A673 (cell line): ENCODE measurements at regions not wholly inside any gene's neighbourhood (a gene's known extent, or its start where the extent isn't known, plus 50 kb on each side); places are given as distances from the start of the nearest gene placed in this dataset.

Source experiments
- BruUV-seq: library from RNA; stranded (reverse); fragments of 400-500 nt; replicated peaks from 2 replicates; lab custom pipeline; 2021; lab: Mats Ljungman, UMichigan
- CTCF ChIA-PET: fragments of 300-600 bp; sonication (Branson Sonifier 250); formaldehyde crosslinking; loops from one replicate; lab custom pipeline; 2022; ENCODE audit warnings: antibody characterized with exemption; lab: Charles Lee
- POLR2A ChIA-PET: fragments of 300-600 bp; sonication (Branson Sonifier 250); formaldehyde crosslinking; loops from one replicate; lab custom pipeline; 2022; ENCODE audit warnings: antibody characterized with exemption; ENCODE audit not compliant: low non-redundant PET; lab: Charles Lee
- DNase-seq: peaks from one replicate; pipeline ENCODE4 v3.0.0-alpha.2; 2015; ENCODE audit warnings: low spot score
- H3K27ac ChIP-seq: fragments of 200-600 bp; sonication (generic); 2 replicates; pipeline ENCODE4 v1.5.1; 2016; ENCODE audit warnings: mixed run types, low read depth, mild to moderate bottlenecking, mixed read lengths, antibody characterized with exemption, low read length; ENCODE audit not compliant: poor library complexity, severe bottlenecking
- H3K27me3 ChIP-seq: fragments of 200-600 bp; sonication (generic); replicated peaks from 2 replicates; pipeline ENCODE4 v1.6.1; 2017; ENCODE audit warnings: mixed run types, low read depth, mild to moderate bottlenecking, mixed read lengths, antibody characterized with exemption, low read length; ENCODE audit not compliant: insufficient read depth, poor library complexity
- H3K36me3 ChIP-seq: fragments of 200-600 bp; sonication (generic); 2 replicates; pipeline ENCODE4 v1.6.1; 2016; ENCODE audit warnings: mixed run types, mild to moderate bottlenecking, mixed read lengths, antibody characterized with exemption, low read length; ENCODE audit not compliant: insufficient read depth, poor library complexity, severe bottlenecking
- H3K4me1 ChIP-seq: fragments of 200-600 bp; sonication (generic); 2 replicates; pipeline ENCODE4 v1.6.1; 2017; ENCODE audit warnings: mixed run types, mild to moderate bottlenecking, mixed read lengths, antibody characterized with exemption, low read length; ENCODE audit not compliant: insufficient read depth, poor library complexity, severe bottlenecking
- H3K4me3 ChIP-seq: fragments of 200-600 bp; sonication (generic); 2 replicates; pipeline ENCODE4 v1.5.1; 2016; ENCODE audit warnings: low read depth, mixed run types, mild to moderate bottlenecking, mixed read lengths, low read length; ENCODE audit not compliant: poor library complexity, severe bottlenecking
- H3K9me3 ChIP-seq: fragments of 200-600 bp; sonication (generic); 2 replicates; pipeline ENCODE4 v1.6.1; 2016; ENCODE audit warnings: mixed run types, low read depth, mild to moderate bottlenecking, mixed read lengths, antibody characterized with exemption, low read length; ENCODE audit not compliant: poor library complexity, severe bottlenecking
- EZH2 ChIP-seq: fragments of 200-600 bp; sonication (generic); IDR thresholded peaks from 2 replicates; pipeline ENCODE4 v1.6.1; 2017; ENCODE audit warnings: borderline replicate concordance, low read depth, mild to moderate bottlenecking, mixed read lengths, antibody characterized with exemption, low read length; ENCODE audit not compliant: poor library complexity, severe bottlenecking
- intact Hi-C: fragments of 100-400 bp; cut with micrococcal nuclease; formaldehyde crosslinking; loops from one replicate; pipeline ENCODE4 v1.10.0; 2022; ENCODE audit not compliant: unreplicated experiment
- TF ChIP-seq, protein P1 (sequence below): fragments of 300-800, 200-600 bp; sonication (generic); conservative IDR thresholded peaks from 2 replicates; pipeline ENCODE4 v1.5.1; 2017; ENCODE audit warnings: low read depth, mild to moderate bottlenecking, antibody characterized with exemption, low read length, moderate library complexity, mixed read lengths

DNA sequence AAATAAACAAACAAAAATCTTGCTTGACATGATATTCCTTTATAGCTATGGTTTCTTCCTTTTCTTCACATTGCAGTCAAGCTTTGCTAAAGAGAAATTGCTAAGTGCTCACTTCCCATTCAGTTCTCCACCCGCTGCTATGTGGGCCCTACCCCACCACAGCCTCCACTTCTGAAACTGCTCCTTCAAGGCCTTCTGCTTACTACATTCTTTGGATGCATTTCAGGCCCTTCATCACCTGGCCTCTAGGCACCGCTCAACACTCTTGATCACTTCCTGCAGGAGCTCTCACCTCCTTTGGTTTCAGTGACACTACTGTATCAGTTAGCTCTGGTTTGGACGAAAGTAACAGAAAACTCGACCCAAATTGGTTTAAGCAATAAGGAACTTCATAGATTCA, 72.4 kb downstream of the KLF5 start:
- POLR2A ChIA-PET, result no interaction called here
- TF ChIP-seq EZH2, result no peak
- TF ChIP-seq, protein P1, sequence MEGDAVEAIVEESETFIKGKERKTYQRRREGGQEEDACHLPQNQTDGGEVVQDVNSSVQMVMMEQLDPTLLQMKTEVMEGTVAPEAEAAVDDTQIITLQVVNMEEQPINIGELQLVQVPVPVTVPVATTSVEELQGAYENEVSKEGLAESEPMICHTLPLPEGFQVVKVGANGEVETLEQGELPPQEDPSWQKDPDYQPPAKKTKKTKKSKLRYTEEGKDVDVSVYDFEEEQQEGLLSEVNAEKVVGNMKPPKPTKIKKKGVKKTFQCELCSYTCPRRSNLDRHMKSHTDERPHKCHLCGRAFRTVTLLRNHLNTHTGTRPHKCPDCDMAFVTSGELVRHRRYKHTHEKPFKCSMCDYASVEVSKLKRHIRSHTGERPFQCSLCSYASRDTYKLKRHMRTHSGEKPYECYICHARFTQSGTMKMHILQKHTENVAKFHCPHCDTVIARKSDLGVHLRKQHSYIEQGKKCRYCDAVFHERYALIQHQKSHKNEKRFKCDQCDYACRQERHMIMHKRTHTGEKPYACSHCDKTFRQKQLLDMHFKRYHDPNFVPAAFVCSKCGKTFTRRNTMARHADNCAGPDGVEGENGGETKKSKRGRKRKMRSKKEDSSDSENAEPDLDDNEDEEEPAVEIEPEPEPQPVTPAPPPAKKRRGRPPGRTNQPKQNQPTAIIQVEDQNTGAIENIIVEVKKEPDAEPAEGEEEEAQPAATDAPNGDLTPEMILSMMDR, result no peak
- no TSS peak for BruUV-seq
- H3K27me3 ChIP-seq, result no peaks in the 10 kb centered on the region
- intact Hi-C loops, result no loop called here
- H3K4me1 ChIP-seq, result no peaks in the 10 kb centered on the region
- no peaks in the 10 kb centered on the region for H3K36me3 ChIP-seq
- no peaks in the 10 kb centered on the region for H3K9me3 ChIP-seq
- CTCF ChIA-PET, result no interaction called here
- no peak overlapping the region for H3K27ac ChIP-seq
- no peak overlapping the region for H3K4me3 ChIP-seq
- no peak for DNase-seq

DNA sequence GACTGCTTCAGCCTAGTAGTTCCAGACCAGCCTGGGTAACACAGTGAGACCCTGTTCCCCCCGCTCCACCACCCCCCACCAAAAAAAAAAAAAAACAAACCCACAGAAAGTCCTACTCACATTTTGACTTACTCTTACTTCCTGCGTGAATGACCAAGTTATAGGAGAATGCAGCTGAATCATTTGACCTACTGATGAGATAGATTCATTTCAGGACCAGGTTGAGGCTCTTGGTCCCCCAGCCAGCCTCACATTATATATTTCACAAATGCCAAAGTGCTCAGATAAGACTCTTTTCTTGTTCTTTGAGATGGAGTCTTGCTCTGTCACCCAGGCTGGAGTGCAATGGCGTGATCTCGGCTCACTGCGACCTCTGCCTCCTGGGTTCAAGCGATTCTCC, 70.2 kb downstream of the KLF5 start:
- Histone ChIP-seq H3K27ac (no peak overlapping the region), H3K36me3 (no peaks in the 10 kb centered on the region), H3K9me3 (no peaks in the 10 kb centered on the region), H3K4me3 (no peak overlapping the region), H3K27me3 (no peaks in the 10 kb centered on the region), H3K4me1 (no peaks in the 10 kb centered on the region)
- DNase-seq, result no peak
- TF ChIP-seq, protein P1, result no peak
- no peak for TF ChIP-seq EZH2
- intact Hi-C loops, result no loop called here
- CTCF ChIA-PET, result no interaction called here
- no TSS peak for BruUV-seq
- POLR2A ChIA-PET, result no interaction called here
